Smooth muscle cell (in vitro differentiated cells): ENCODE measurements at regions not wholly inside any gene's neighbourhood (a gene's known extent, or its start where the extent isn't known, plus 50 kb on each side); places are given as distances from the start of the nearest gene placed in this dataset.

Source experiments
- DNase-seq: peaks from one replicate; lab custom pipeline; 2025; ENCODE audit not compliant: unreplicated experiment; lab: John Stamatoyannopoulos, UW
- H2AFZ ChIP-seq: fragments of 200-600 bp; sonication (generic); 2 replicates; pipeline ENCODE4 v1.6.0; 2016; ENCODE audit warnings: antibody characterized with exemption, low read depth, mild to moderate bottlenecking
- H3F3A ChIP-seq: fragments of 200-600 bp; sonication (generic); 2 replicates; pipeline ENCODE4 v1.6.0; 2017; ENCODE audit warnings: antibody characterized with exemption, low read depth
- H3K27ac ChIP-seq: fragments of 200-600 bp; sonication (generic); 2 replicates; pipeline ENCODE4 v1.5.1; 2016; ENCODE audit warnings: low read depth, mild to moderate bottlenecking
- H3K27me3 ChIP-seq: fragments of 200-600 bp; sonication (generic); 2 replicates; pipeline ENCODE4 v1.6.1; 2016; ENCODE audit warnings: low read depth, mild to moderate bottlenecking
- H3K36me3 ChIP-seq: fragments of 200-600 bp; sonication (generic); 2 replicates; pipeline ENCODE4 v1.5.1; 2016; ENCODE audit warnings: low read depth
- H3K4me1 ChIP-seq: fragments of 200-600 bp; sonication (generic); 2 replicates; pipeline ENCODE4 v1.5.1; 2016; ENCODE audit warnings: low read depth
- H3K4me2 ChIP-seq: fragments of 200-600 bp; sonication (generic); 2 replicates; pipeline ENCODE4 v1.6.0; 2016; ENCODE audit warnings: mild to moderate bottlenecking
- H3K4me3 ChIP-seq: fragments of 200-600 bp; sonication (generic); 2 replicates; pipeline ENCODE4 v1.5.1; 2016; ENCODE audit warnings: mild to moderate bottlenecking
- H3K79me2 ChIP-seq: fragments of 200-600 bp; sonication (generic); 2 replicates; pipeline ENCODE4 v1.6.0; 2016; ENCODE audit warnings: low read depth, mild to moderate bottlenecking
- H3K9ac ChIP-seq: fragments of 200-600 bp; sonication (generic); 2 replicates; pipeline ENCODE4 v1.6.0; 2016; ENCODE audit warnings: low read depth
- H3K9me3 ChIP-seq: fragments of 200-600 bp; sonication (generic); replicated peaks from 2 replicates; pipeline ENCODE4 v1.5.1; 2016; ENCODE audit warnings: low read depth
- H4K20me1 ChIP-seq: fragments of 200-600 bp; sonication (generic); 2 replicates; pipeline ENCODE4 v1.6.0; 2016; ENCODE audit warnings: low read depth
- whole genome bisulfite sequencing: methylation state at CpG from one replicate; pipeline ENCODE4 v1.1.7; 2016; ENCODE audit warnings: low lambda C conversion rate; 5-methylcytosine and 5-hydroxymethylcytosine counted together
- TF ChIP-seq, protein P1 (sequence below): fragments of 200-600 bp; sonication (generic); IDR thresholded peaks from 2 replicates; pipeline ENCODE4 v1.5.1; 2017; ENCODE audit warnings: borderline replicate concordance, mild to moderate bottlenecking, antibody characterized with exemption; ENCODE audit not compliant: insufficient read depth, poor library complexity, severe bottlenecking

DNA sequence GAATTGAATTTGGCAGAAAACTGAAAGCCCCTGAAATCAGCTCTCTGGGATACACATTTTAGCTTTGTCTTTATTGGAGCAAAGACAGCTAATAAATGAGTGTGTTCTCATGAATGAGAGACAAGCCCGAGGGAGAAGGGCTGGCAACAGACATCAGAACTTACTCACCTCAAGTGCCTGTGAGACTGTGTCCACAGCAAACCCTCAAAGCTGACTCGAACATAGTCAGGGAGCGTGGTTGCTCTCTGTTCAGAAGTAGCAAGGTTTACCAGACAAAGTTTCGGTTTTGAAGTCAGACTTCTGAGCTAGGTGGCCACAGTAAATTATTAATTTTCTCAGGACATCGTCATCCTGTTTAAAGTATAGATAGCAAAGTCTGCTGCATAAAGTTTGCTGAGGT, 207.9 kb downstream of the CMPK2 start:
- TF ChIP-seq, protein P1, sequence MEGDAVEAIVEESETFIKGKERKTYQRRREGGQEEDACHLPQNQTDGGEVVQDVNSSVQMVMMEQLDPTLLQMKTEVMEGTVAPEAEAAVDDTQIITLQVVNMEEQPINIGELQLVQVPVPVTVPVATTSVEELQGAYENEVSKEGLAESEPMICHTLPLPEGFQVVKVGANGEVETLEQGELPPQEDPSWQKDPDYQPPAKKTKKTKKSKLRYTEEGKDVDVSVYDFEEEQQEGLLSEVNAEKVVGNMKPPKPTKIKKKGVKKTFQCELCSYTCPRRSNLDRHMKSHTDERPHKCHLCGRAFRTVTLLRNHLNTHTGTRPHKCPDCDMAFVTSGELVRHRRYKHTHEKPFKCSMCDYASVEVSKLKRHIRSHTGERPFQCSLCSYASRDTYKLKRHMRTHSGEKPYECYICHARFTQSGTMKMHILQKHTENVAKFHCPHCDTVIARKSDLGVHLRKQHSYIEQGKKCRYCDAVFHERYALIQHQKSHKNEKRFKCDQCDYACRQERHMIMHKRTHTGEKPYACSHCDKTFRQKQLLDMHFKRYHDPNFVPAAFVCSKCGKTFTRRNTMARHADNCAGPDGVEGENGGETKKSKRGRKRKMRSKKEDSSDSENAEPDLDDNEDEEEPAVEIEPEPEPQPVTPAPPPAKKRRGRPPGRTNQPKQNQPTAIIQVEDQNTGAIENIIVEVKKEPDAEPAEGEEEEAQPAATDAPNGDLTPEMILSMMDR, result no peak
- no peak overlapping the region for H3K9ac ChIP-seq
- H3K9me3 ChIP-seq, result no peaks in the 10 kb centered on the region
- H3K4me1 ChIP-seq, result peaks cover 13% of the 10 kb centered on the region
- peak overlapping the region; percentile 32 for H3K27ac ChIP-seq
- DNase-seq, result no peak
- H3K36me3 ChIP-seq, result no peaks in the 10 kb centered on the region
- no peaks in the 10 kb centered on the region for H3K27me3 ChIP-seq
- 49% methylated on average over 5 of the region's 5 CpGs for WGBS
- no peak overlapping the region for H3K4me3 ChIP-seq
- H3F3A ChIP-seq, result peaks cover 6% of the 10 kb centered on the region
- peak overlapping the region; percentile 13 for H2AFZ ChIP-seq
- H4K20me1 ChIP-seq, result no peaks in the 10 kb centered on the region
- H3K79me2 ChIP-seq, result no peaks in the 10 kb centered on the region
- no peak overlapping the region for H3K4me2 ChIP-seq

DNA sequence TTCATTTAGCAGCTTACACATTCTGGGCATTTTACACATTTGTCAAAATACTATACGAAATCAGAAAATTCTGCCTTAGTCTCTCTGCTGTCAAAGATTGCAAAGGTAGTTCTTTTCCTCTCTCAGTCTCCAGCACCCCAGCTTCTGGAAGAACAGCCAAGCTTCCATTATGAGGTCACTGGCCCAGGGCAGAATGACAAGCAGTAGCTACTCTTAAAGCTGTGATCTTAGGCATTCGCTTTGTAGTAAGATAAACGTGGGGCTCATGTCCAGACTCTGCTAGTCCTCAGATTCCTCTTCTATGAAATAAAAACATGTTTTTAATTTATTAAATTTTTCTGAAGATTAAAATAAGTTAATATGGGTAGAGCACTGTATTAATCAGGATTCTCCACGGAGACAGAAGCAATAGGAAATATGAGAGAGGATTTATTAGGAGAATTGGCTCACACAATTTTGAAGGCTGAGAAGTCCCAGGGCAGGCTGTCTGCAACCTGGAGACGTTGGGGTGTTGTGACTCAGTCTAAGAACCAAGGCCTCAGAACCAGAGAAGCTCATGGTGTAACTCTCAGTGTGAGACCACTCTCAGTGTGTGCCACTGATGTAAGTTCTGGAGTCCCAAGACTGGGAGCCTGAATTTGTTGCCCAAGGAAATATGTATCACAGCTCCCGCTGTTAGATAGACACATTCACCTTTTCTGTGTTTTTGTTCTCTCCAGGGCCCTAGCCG, 201.2 kb downstream of the CMPK2 start:
- TF ChIP-seq, protein P1, result no peak
- Histone ChIP-seq H3K9me3 (no peaks in the 10 kb centered on the region), H3K4me3 (no peak overlapping the region)

DNA sequence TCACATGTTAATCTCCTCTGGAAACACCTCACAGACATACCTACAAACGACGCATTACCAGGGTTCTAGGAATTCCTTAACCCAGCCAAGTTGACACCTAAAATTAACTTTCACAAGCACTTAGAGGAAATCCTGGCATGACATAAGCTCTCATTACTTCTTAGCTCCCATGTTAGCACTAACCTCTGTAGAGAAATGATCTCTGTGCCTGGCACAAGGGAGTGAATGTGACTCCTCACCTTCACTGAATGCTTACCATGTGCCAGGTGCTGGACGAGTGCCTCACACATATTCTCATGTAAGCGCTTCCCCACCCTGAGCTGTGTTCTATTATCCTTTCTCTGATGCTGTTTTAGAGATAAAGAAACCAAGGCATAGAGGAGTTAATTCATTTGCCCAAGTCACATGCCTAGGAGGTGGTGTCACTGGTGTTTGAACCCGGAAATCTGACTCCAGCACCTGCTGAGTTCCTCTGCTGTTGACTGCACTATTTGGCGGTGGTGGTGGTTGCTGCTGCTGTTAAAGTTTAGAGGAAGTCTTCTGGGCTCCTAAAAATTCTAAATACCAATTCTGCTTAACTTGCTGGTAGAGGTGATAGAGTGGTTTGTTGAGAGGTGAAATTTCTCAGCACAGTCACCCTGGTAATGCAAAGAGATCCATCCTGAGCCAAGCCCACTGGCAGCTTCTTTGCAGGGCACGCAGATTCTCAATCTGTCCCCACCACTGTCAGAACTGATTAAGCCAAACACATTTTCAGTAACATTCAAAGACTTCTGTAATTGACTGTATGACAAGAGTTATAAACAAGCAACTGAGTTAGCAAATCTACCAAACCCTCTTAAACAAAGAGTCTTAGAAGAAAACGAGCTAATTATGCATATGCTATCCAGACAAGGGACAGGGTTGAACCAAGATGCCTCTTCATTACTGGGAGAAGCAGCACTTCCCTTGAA, 200.3 kb downstream of the CMPK2 start:
- Histone ChIP-seq H4K20me1 (no peaks in the 10 kb centered on the region), H3K9ac (no peak overlapping the region), H3K27ac (no peak overlapping the region), H3F3A (no peaks in the 10 kb centered on the region), H3K79me2 (no peaks in the 10 kb centered on the region), H3K4me2 (no peak overlapping the region), H3K4me1 (no peaks in the 10 kb centered on the region), H3K27me3 (no peaks in the 10 kb centered on the region), H3K9me3 (no peaks in the 10 kb centered on the region), H3K36me3 (no peaks in the 10 kb centered on the region), H3K4me3 (no peak overlapping the region), H2AFZ (no peak overlapping the region)
- DNase-seq, result no peak
- TF ChIP-seq, protein P1, result no peak
- 92% methylated on average over 8 of the region's 8 CpGs for WGBS

More for the DNA sequence above, 201.2 kb downstream of the CMPK2 start:
- Histone ChIP-seq H3F3A (no peaks in the 10 kb centered on the region), H3K79me2 (no peaks in the 10 kb centered on the region), H3K36me3 (no peaks in the 10 kb centered on the region), H3K27me3 (no peaks in the 10 kb centered on the region), H2AFZ (no peak overlapping the region), H3K4me2 (no peak overlapping the region), H3K4me1 (no peaks in the 10 kb centered on the region), H3K27ac (no peak overlapping the region), H4K20me1 (no peaks in the 10 kb centered on the region), H3K9ac (no peak overlapping the region)
- DNase-seq, result no peak
- 80% methylated on average over 7 of the region's 7 CpGs for WGBS
